Skeletal muscle tissue (tissue), 3 donors: ENCODE measurements at regions not wholly inside any gene's neighbourhood (a gene's known extent, or its start where the extent isn't known, plus 50 kb on each side); places are given as distances from the start of the nearest gene placed in this dataset.

Source experiments
- H3K27ac ChIP-seq: one replicate; pipeline ENCODE4 v1.7.0; 2013; ENCODE audit warnings: mild to moderate bottlenecking, low read depth, low read length, inconsistent platforms
- H3K27me3 ChIP-seq, 3 donors: one replicate each; pipeline ENCODE4 v1.7.0; 2013; ENCODE audit warnings: low read length in 3 of 3; ENCODE audit not compliant: control insufficient read depth in 3 of 3, insufficient read depth in 3 of 3
- H3K36me3 ChIP-seq, 3 donors: one replicate each; pipeline ENCODE4 v1.7.0; 2013; ENCODE audit warnings: low read length in 3 of 3; ENCODE audit not compliant: control insufficient read depth in 3 of 3, insufficient read depth in 3 of 3
- H3K4me1 ChIP-seq, 3 donors: one replicate each; pipeline ENCODE4 v1.7.0; 2013; ENCODE audit warnings: low read length in 3 of 3, mild to moderate bottlenecking in 3 of 3; ENCODE audit not compliant: control insufficient read depth in 3 of 3, insufficient read depth in 3 of 3
- H3K4me3 ChIP-seq, 3 donors: one replicate each; pipeline ENCODE4 v1.7.0; 2013; ENCODE audit warnings: low read length in 3 of 3
- H3K9ac ChIP-seq, 3 donors: one replicate each; pipeline ENCODE4 v1.7.0; 2013; ENCODE audit warnings: low read length in 3 of 3, mild to moderate bottlenecking in 3 of 3, moderate library complexity in 2 of 3, low read depth in 1 of 3
- H3K9me3 ChIP-seq, 3 donors: one replicate each; pipeline ENCODE4 v1.7.0; 2013; ENCODE audit warnings: low read length in 3 of 3; ENCODE audit not compliant: control insufficient read depth in 3 of 3
- donor health status: Osteomylitis.

- H3K4me1 ChIP-seq = no peaks in the 10 kb centered on the region
- no peak overlapping the region for H3K9ac ChIP-seq
- no peak overlapping the region for H3K4me3 ChIP-seq
- H3K27ac ChIP-seq = no peak overlapping the region
- no peaks in the 10 kb centered on the region for H3K36me3 ChIP-seq
- H3K9me3 ChIP-seq = no peaks in the 10 kb centered on the region
- no peaks in the 10 kb centered on the region for H3K27me3 ChIP-seq
Observed at GRCh38 chr16:65500919-65501318, 379.1 kb upstream of the CDH11 start.

- Histone ChIP-seq H3K36me3 (no peaks in the 10 kb centered on the region), H3K9me3 (no peaks in the 10 kb centered on the region), H3K9ac (no peak overlapping the region), H3K27me3 (no peaks in the 10 kb centered on the region), H3K4me1 (no peaks in the 10 kb centered on the region), H3K4me3 (no peak overlapping the region), H3K27ac (no peak overlapping the region)
Observed at GRCh38 chr16:65500007-65500406, 378.1 kb upstream of the CDH11 start.

GRCh38 chr16:65499566-65499965 lies 377.7 kb upstream of the CDH11 start:
- Histone ChIP-seq H3K36me3 (no peaks in the 10 kb centered on the region), H3K9me3 (no peaks in the 10 kb centered on the region), H3K4me1 (no peaks in the 10 kb centered on the region), H3K9ac (no peak overlapping the region), H3K4me3 (no peak overlapping the region), H3K27ac (no peak overlapping the region), H3K27me3 (no peaks in the 10 kb centered on the region)

GRCh38 chr16:65497571-65497970 lies 375.7 kb upstream of the CDH11 start:
- H3K27ac ChIP-seq = no peak overlapping the region
- no peaks in the 10 kb centered on the region for H3K4me1 ChIP-seq
- H3K9ac ChIP-seq = no peak overlapping the region
- H3K9me3 ChIP-seq = no peaks in the 10 kb centered on the region
- H3K4me3 ChIP-seq = no peak overlapping the region
- H3K36me3 ChIP-seq = no peaks in the 10 kb centered on the region
- H3K27me3 ChIP-seq = no peaks in the 10 kb centered on the region

- Histone ChIP-seq H3K4me3 (no peak overlapping the region), H3K27me3 (no peaks in the 10 kb centered on the region), H3K4me1 (no peaks in the 10 kb centered on the region), H3K36me3 (no peaks in the 10 kb centered on the region), H3K9ac (no peak overlapping the region), H3K9me3 (no peaks in the 10 kb centered on the region), H3K27ac (no peak overlapping the region)
Observed at GRCh38 chr16:65495106-65495505, 373.2 kb upstream of the CDH11 start.

GRCh38 chr16:65494609-65495008 lies 372.7 kb upstream of the CDH11 start:
- no peaks in the 10 kb centered on the region for H3K4me1 ChIP-seq
- H3K4me3 ChIP-seq = no peak overlapping the region
- H3K27ac ChIP-seq = no peak overlapping the region
- no peak overlapping the region for H3K9ac ChIP-seq
- no peaks in the 10 kb centered on the region for H3K27me3 ChIP-seq
- no peaks in the 10 kb centered on the region for H3K36me3 ChIP-seq
- H3K9me3 ChIP-seq = no peaks in the 10 kb centered on the region

- Histone ChIP-seq H3K27ac (no peak overlapping the region), H3K9me3 (no peaks in the 10 kb centered on the region), H3K36me3 (no peaks in the 10 kb centered on the region), H3K27me3 (no peaks in the 10 kb centered on the region), H3K4me1 (no peaks in the 10 kb centered on the region), H3K4me3 (no peak overlapping the region), H3K9ac (no peak overlapping the region)
Observed at GRCh38 chr16:65494080-65494479, 372.2 kb upstream of the CDH11 start.

GRCh38 chr16:65490286-65490685 lies 368.4 kb upstream of the CDH11 start:
- H3K9me3 ChIP-seq = no peaks in the 10 kb centered on the region
- no peaks in the 10 kb centered on the region for H3K36me3 ChIP-seq
- H3K4me3 ChIP-seq = no peak overlapping the region
- H3K4me1 ChIP-seq = no peaks in the 10 kb centered on the region
- H3K27me3 ChIP-seq = no peaks in the 10 kb centered on the region
- no peak overlapping the region for H3K27ac ChIP-seq
- no peak overlapping the region for H3K9ac ChIP-seq

GRCh38 chr16:65489531-65490023 lies 367.7 kb upstream of the CDH11 start:
- Histone ChIP-seq H3K27me3 (no peaks in the 10 kb centered on the region), H3K27ac (no peak overlapping the region), H3K4me3 (no peak overlapping the region), H3K36me3 (no peaks in the 10 kb centered on the region), H3K9ac (no peak overlapping the region), H3K9me3 (no peaks in the 10 kb centered on the region), H3K4me1 (no peaks in the 10 kb centered on the region)

- no peak overlapping the region for H3K4me3 ChIP-seq
- no peaks in the 10 kb centered on the region for H3K27me3 ChIP-seq
- peaks cover 0 to 2% (median 0%) of the 10 kb centered on the region in 3 donors for H3K9me3 ChIP-seq
- H3K4me1 ChIP-seq = no peaks in the 10 kb centered on the region
- H3K36me3 ChIP-seq = no peaks in the 10 kb centered on the region
- H3K9ac ChIP-seq = no peak overlapping the region
- no peak overlapping the region for H3K27ac ChIP-seq
Observed at GRCh38 chr16:65487231-65487630, 365.4 kb upstream of the CDH11 start.

GRCh38 chr16:65481956-65482355 lies 360.1 kb upstream of the CDH11 start:
- H3K4me3 ChIP-seq = no peak overlapping the region
- H3K27ac ChIP-seq = no peak overlapping the region
- no peak overlapping the region for H3K9ac ChIP-seq
- H3K4me1 ChIP-seq = no peaks in the 10 kb centered on the region
- no peaks in the 10 kb centered on the region for H3K36me3 ChIP-seq
- peaks cover 0 to 2% (median 0%) of the 10 kb centered on the region in 3 donors for H3K9me3 ChIP-seq
- no peaks in the 10 kb centered on the region for H3K27me3 ChIP-seq
